ENCODE measurements at regions not wholly inside any gene's neighbourhood (a gene's known extent, or its start where the extent isn't known, plus 50 kb on each side); places are given as distances from the start of the nearest gene placed in this dataset.
A peak's percentile ranks its signal among the peaks of the same experiment; 100 is the strongest.

DNA sequence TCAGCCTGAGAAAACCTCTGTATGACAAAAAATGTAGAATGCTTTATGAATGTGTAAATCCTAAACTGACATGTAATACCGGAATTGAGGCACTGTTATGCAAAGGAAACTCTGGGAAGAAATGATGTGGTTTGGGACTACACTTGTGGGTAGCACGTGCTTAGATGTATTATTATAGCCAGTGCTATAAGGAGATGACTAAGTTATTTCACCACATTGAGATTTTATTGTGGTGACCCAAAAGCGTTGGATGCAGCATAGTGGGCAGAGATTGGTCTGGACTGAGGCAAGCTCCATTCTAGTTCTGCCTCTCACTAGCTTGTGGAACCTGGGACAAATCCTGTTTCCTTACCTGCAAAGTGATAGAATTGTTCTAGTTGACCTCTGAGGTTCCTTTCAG lies 172.2 kb downstream of the SNAPC1 start:
- DNase-seq (ENCODE audit: low read depth) = peak; percentile 68
- no peak overlapping the region for H3K4me3 ChIP-seq (ENCODE audit: low read depth, low read length)

DNA sequence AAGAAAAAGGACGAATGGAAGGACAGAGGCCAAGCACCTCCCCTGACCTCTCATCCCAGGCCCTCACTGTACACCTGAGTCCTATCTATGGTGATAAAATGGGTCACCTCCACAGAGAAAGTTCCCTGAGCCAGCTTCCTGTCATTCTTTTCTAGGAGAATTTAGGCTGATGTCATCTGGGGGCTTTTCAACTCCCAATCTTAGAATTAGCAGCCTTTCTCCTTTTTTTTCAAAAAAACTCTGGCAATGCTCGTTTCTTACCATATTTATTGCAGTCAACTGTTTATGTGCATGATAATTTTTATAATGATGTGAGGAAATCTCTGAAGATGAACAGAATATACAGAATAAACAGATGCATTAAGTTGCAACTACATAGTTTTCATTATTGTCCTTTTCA lies 177.6 kb downstream of the SNAPC1 start:
- no peak for DNase-seq (ENCODE audit: low read depth)

DNA sequence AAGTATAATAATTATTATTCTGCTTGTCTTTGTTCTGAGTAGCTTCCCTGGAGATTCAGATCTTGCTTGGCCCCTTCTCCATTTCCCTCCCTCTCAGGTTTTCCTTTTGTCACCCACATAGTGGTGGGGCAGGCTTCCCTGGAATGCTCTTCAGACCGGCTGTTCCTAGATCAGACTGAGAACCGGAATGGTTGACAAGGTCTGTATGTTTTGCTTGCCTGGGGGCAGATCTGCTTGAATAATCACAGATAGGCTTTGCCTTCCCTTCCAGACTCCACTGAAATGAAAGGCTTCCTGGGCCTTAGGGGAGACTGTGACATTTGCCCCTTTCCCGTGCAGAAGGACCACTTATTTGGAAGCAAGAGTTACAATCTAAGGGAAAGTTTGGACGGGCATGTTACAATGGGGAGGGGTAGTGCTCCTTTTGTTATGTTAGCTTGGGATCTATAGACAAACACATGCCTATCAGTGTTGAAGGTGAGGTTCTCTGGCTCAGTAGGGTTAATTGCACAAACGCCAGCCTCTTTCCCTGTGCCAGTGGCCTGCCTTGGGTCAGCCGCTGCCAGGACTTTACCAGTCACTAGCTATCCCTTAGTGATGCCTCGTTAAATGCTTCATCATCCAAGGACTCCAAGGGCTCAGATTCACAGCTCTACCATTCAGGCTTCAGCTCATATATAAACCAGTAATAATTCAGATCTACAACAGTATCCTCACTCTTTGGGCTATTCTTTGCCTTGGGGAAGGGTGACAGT lies 178.6 kb downstream of the SNAPC1 start:
- no peak for DNase-seq (ENCODE audit: low read depth)
- H3K4me3 ChIP-seq (ENCODE audit: low read depth, low read length) = no peak overlapping the region

More for the DNA sequence above, 177.6 kb downstream of the SNAPC1 start:
- H3K4me3 ChIP-seq (ENCODE audit: low read depth, low read length) = no peak overlapping the region

DNA sequence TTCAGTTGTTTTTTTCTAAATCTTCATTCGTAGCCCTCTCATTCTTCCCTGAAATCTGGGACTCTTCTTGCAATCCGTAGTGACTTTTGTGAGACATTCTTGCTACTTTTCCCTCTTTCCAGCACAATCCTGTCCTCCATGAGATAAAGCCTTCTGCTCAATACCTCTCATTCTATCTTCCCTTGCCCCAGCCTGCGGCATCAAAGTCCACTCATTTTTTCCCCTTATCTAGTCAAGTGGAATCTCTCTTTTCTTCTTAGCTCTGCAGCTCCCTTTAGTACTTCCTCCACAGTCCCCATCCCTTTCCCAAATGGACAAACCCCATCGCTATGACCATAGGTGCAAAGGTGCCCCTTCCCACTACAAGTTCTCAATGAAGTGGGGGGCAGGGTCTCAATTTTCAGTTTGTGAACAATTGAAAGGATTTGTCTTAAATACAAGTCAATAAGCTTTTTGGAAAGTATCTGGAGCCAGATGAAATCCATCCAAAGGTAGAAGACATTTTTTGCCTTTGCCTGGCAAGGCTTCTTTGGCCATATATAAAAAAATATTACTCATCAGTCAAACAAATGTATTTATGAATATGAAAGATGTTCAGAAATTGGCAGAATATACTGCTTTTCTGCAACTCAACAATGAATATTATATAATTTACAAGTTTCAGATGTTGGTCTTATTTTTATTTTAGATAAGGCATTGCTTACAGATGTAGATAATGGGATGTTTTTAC lies 179.4 kb downstream of the SNAPC1 start:
- no peak overlapping the region for H3K4me3 ChIP-seq (ENCODE audit: low read depth, low read length)
- DNase-seq (ENCODE audit: low read depth) = no peak

DNA sequence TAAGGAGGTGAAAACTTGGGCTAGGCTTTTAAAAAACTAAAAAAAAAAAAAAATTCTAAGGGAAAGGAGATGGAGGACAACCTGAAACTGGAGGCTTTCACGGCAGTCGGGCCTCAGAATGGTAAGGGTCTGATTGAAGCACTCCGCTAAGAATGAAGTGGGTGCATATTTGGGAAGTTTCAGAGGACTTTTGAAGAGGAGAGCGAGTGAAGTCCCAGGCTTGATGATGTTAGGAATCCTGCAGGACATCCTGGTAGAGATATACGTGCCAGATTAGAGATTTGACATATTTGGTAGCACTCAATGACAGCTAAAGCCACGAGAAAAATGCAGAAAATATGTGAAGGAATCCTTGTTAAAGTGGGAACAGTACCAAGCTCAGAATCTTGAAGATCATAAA lies 186.2 kb downstream of the SNAPC1 start:
- H3K4me3 ChIP-seq (ENCODE audit: low read depth, low read length) = no peak overlapping the region
- DNase-seq (ENCODE audit: low read depth) = no peak

DNA sequence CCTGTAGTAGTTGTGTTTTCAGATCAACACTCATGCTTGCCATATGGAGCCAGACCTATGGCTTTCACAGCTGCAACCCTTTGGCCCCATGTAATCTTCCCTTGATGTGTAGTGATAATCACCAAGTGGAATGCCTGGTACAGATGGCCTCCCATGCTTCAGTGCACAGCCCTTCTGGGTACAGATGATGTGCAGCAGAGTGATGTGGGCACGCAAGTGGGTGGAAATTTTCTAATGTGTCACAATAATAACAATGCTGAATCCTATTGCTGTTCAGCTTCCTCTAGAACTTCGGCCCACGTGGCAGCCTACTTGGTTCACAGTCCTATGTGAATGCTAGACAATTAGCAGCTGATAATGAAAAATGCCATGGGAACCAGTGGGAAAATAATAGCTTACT lies 188.1 kb downstream of the SNAPC1 start:
- DNase-seq (ENCODE audit: low read depth) = no peak
- H3K4me3 ChIP-seq (ENCODE audit: low read depth, low read length) = no peak overlapping the region

DNA sequence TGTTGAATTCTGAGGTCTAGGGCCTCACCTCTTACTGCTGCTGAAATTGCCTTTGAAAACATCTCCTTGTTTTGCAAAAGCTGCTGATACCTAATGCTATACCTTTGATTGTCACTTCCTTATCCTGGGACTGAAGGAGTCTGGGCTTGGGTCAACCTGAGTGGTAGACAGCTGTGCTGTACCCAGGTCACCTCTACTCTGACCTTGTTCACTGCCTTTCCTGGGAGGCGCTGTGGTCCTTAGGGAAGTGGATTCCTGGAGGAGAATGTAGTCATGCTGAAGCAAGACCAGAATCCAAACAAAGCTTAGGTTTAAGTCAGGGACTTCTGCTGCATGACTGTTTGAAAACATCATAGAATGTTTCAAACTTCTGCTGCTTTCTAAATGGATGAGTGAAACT lies 191.4 kb downstream of the SNAPC1 start:
- no peak for DNase-seq (ENCODE audit: low read depth)

DNA sequence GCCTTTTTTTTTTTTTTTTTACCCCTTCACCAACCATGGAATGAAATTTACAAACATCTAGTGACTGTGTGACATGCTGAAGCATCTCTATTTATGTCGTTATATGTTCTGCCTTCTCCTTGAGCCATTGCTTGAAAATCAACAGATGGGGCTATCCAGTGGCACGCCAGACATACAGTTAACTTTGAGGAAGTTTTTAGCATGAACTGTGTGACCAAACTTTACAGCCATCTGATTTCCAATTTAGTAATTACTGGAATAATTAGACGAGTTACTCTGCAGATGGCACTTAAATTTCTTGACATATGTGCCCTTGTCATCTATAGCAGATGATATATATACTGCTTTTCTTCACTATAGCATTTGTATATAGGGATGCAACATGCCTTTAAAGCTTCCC lies 192.1 kb downstream of the SNAPC1 start:
- DNase-seq (ENCODE audit: low read depth) = no peak
- no peak overlapping the region for H3K4me3 ChIP-seq (ENCODE audit: low read depth, low read length)

More for the DNA sequence above, 191.4 kb downstream of the SNAPC1 start:
- H3K4me3 ChIP-seq (ENCODE audit: low read depth, low read length) = no peak overlapping the region

DNA sequence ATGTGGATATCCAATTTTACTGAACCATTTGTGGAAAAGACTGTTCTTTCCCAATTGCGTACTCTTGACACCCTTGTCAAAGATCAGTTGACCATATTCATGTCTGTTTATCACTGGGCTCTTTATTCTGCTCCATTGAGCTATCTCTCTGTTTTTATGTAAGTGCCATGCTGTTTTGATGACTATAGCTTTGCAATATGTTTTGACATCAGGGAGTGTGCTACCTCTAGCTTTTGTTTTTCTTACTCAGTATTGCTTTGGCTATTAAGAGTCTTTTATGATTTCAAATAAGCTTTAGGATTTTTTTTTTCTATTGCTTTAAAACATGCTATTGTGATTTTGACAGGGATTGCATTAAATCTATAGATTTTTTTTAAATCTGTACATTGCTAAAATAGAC lies 194.3 kb downstream of the SNAPC1 start:
- H3K4me3 ChIP-seq (ENCODE audit: low read depth, low read length) = no peak overlapping the region
- DNase-seq (ENCODE audit: low read depth) = no peak

DNA sequence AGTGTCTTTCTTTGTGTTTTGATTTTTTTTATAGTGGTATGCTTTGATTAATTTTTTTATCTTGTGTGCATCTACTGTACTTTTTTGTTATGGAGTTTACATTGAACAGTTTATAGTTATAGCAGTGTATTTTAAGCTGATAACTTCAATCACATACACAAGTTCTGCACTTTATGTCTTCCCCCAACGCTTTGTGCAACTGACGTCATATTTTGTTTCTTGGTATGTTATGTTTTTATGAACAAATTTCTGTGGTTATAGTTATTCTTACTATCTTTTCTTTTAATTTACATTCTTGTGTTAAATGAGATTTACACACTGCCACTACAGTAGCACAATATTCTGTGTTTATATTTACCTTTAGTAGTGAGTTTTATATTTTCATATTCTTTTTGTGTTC lies 197.1 kb downstream of the SNAPC1 start:
- no peak for DNase-seq (ENCODE audit: low read depth)
- no peak overlapping the region for H3K4me3 ChIP-seq (ENCODE audit: low read depth, low read length)

DNA sequence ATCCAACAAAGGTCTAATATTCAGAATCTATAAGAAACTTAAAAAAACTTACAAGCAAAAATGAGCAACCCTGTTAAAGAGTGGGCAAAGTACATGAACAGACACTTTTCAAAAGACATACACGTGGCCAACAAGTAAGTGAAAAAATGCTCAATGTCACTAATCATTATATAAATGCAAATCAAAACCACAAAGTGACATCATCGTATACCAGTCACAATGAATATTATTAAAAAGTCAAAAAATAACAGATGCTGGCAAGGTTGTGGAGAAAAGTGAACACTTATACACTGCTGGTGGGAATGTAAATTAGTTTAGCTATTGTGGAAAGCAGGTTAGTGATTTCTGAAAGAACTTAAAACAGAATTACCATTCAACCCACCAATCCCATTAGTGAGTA lies 199.1 kb downstream of the SNAPC1 start:
- DNase-seq (ENCODE audit: low read depth) = no peak

DNA sequence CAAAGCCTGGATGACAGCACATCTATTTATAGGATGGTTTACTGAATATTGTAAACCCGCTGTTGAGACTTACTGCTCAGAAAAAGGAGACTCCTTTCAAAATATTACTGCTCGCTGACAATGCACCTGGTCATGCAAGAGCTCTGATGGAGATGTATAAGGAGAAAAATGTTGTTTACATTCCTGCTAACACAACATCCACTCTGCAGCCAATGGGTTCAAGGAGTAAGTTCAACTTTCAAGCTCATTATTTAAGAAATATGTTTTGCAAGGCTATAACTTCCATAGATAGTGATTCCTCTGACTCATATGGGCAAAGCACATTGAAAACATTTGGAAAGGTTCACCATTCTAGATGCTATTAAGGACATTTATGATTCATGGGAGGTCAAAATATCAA lies 201.7 kb downstream of the SNAPC1 start:
- DNase-seq (ENCODE audit: low read depth) = no peak
- H3K4me3 ChIP-seq (ENCODE audit: low read depth, low read length) = no peak overlapping the region

More for the DNA sequence above, 199.1 kb downstream of the SNAPC1 start:
- no peak overlapping the region for H3K4me3 ChIP-seq (ENCODE audit: low read depth, low read length)

DNA sequence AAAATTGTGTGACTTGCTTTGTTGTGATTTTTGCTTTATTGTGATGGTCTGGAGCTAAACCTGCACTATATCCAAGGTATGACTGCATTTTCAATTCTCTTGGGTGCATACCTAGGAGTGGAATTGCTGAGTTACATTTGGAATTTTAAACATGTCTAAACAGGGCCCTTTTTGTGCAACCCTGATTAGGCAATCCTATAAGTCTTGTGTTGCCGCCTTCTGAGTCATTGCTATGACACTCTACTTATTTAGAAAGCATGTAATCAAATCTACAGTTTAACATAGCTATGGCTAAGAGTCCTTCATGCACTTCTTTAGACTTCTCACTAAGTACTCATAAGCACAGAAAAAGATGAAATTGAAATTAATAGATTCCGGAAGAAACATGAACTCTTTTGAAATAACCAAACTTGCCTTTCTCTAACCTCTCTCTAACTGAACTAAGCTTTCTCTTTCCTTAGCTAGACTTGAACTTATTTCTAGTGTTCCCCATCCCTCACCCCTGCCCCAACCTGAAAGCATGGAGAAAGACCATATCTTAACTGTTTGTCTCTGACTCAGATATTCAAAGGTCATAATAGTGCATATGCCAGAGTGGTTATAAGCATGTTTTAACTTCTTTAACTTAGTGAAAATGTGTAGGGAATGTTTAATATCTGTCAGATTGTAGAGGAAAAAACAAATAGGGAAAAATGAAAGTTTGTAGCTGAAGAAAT lies 203.0 kb downstream of the SNAPC1 start:
- no peak overlapping the region for H3K4me3 ChIP-seq (ENCODE audit: low read depth, low read length)
- DNase-seq (ENCODE audit: low read depth) = peak; percentile 42

DNA sequence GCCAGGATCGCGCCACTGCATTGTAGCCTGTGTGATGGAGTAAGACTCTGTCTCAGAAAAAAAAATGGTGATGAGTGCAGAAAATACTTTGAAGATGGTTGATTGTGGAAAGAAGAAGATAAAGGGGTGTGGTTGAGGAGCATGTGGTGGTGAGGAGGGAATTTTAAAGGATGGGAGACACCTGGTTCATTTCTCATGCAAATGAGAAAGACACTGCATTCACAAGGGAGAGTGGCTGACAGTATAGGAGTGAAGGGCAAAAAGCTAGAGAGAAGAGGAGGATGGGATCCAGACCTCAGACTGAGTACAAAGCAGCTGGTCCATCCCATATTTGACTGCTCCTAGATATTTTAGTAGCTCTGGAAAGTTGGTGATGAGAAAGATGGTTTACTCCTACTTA lies 206.0 kb downstream of the SNAPC1 start:
- DNase-seq (ENCODE audit: low read depth) = no peak
- H3K4me3 ChIP-seq (ENCODE audit: low read depth, low read length) = no peak overlapping the region

DNA sequence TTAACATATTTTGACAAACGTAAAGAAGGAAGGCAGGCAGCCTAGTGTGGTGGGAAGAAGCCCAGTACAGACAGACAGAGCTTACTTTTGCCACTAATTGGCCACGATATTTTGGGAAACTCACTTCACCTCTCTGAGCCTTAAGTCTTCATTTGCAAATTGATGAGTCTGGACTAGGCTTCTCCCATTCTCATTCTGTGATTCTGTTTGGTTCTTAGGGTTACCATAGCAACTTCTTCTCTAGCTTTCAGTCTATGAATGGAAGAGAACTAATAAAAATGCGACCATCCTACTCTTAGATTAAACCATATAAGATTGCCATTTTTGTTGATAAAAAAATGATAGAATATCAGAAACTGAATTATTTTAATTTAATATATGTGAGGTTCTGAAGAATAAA lies 210.5 kb downstream of the SNAPC1 start:
- H3K4me3 ChIP-seq (ENCODE audit: low read depth, low read length) = no peak overlapping the region
- no peak for DNase-seq (ENCODE audit: low read depth)

DNA sequence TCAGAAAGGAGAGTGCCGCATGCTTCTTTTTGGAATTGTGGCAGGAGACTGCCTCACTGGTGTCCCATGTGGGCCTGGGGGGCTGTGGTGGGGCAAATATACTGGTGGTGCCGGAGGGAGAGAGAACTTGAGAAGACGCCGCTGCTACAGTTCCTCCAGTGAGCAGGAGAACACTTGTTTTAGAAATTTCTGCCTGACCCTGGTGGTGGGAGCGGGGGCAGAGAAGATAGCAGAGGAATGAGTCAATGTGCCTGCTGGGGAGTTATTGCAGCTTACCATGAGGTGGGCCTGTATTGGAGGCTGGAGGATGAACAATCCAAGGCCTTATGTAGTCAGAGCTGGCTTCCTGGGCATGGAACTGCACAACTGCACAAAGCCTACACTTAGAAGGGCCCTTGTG lies 211.8 kb downstream of the SNAPC1 start:
- H3K4me3 ChIP-seq (ENCODE audit: low read depth, low read length) = no peak overlapping the region
- peak; percentile 33 for DNase-seq (ENCODE audit: low read depth)

DNA sequence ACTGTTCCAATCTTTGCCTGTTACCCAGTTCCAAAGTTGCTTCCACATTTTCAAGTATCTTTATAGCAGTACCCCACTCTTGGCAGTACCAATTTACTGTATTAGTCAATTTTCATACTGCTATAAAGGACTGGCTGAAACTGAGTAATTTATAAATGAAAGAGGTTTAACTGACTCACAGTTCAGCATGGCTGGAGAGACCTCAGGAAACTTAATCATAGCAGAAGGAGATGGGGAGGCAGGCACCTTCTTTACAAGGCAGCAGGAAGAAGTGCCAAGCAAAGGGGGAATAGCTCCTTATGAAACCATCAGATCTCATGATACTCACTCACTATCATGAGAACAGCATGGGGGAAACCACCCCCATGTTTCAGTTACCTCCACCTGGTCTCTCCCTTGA lies 215.0 kb downstream of the SNAPC1 start:
- H3K4me3 ChIP-seq (ENCODE audit: low read depth, low read length) = no peak overlapping the region
- DNase-seq (ENCODE audit: low read depth) = no peak

DNA sequence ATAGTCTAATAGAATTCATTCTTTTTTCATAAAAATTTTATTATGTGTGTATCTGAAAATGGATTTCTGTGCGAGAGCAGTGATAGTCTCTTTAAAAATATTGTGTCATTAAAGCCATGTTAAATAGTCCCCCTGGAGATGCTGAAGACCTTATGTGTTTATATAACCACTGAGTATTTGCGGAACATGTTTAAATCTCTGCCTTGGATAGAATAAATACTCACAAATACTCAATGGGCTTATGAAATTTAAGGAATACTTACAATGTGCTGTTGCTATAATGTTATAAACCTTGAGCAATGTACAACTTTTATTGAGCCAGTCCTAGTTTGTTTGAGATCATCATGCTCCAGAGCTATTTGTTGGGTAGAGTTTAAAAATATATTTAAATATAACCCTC lies 226.0 kb downstream of the SNAPC1 start:
- DNase-seq (ENCODE audit: low read depth) = no peak
- H3K4me3 ChIP-seq (ENCODE audit: low read depth, low read length) = no peak overlapping the region

DNA sequence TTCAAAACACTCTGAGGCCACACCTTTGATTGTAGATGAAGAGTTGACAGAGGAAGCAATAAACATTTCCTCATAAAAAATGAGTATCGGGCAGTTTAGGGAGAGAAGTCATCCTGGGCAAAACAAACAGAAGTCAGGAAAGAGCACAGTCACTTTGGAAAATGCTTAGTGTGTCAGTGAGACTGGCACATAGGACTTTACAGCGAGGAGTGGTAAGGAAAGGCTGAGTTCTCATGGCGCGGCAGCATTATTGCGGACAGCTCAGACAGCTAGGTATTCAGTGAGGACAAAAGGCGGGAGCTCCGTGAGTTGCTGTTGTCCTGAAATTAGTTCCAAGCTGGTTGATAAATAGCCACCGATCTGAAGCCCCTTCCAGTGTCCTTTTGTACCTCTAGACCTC lies 229.9 kb downstream of the SNAPC1 start:
- no peak overlapping the region for H3K4me3 ChIP-seq (ENCODE audit: low read depth, low read length)
- no peak for DNase-seq (ENCODE audit: low read depth)

DNA sequence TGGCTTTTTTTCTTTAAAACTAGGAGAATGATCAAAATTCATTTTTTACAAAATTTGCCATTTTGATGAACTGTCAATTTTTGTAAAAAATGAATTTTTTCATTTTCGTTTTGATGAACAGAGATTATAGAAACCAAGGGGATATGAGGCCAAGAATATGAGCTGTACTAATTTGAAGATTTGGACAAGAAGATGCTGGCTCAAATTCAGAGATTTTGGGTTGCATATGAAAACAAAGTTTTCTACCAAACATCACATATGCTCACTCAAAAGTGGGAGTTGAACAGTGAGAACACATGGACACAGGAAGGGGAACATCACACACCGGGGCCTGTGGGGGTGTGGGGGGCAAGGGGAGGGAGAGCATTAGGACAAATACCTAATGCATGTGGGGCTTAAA lies 230.7 kb downstream of the SNAPC1 start:
- no peak for DNase-seq (ENCODE audit: low read depth)
- H3K4me3 ChIP-seq (ENCODE audit: low read depth, low read length) = no peak overlapping the region

DNA sequence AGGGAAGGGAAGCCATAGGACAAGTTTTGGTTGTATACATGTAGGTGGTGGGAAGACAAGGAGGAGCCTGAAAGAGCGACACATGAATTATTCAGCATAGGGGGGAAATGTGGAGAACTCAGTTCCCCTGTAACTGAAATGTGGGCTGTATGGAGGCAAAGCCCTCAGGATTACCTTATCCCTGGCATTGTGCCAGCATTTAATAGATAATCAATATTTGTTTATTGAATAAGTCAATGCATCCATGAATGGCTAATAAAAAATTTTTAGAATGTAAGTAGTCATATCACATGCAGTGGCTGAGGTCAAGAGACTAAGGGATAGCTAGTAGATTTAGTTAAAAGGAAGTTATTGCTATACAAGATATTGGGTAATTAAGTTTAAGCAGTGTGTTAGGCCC lies 232.4 kb downstream of the SNAPC1 start:
- no peak for DNase-seq (ENCODE audit: low read depth)

More for the DNA sequence above, 232.4 kb downstream of the SNAPC1 start:
- H3K4me3 ChIP-seq (ENCODE audit: low read depth, low read length) = no peak overlapping the region
